Body of pancreas (tissue), 4 donors: ENCODE measurements at regions not wholly inside any gene's neighbourhood (a gene's known extent, or its start where the extent isn't known, plus 50 kb on each side); places are given as distances from the start of the nearest gene placed in this dataset.
"Not testable (repeated sequence)": the region's sequence is repeated elsewhere in the genome, so short reads cannot be mapped to it uniquely, and the experiment has no call there.

Experiments
- ATAC-seq: fragments of 150-250 bp; one replicate; pipeline ENCODE4 v1.9.1; 2016
- DNase-seq, 4 donors: peaks; one replicate each; pipeline ENCODE4 v3.0.0-alpha.2; 2019
- H3K27ac ChIP-seq, 4 donors: fragments of 200-600 bp; sonication (generic); 1 replicate in 3 of 4; 2 replicates in 1 of 4; pipeline versions ENCODE4 v1.5.1 to v1.6.1; 2016 to 2019; ENCODE audit warnings: mild to moderate bottlenecking in 1 of 4, mixed read lengths in 1 of 4, moderate library complexity in 1 of 4
- H3K27me3 ChIP-seq, 2 donors: fragments of 200-600 bp; sonication (generic); one replicate each; pipeline ENCODE4 v1.6.0; 2016; ENCODE audit warnings: mild to moderate bottlenecking in 1 of 2
- H3K36me3 ChIP-seq, 2 donors: fragments of 200-600 bp; sonication (generic); replicated peaks in 1 of 2; 2 replicates each; pipeline ENCODE4 v1.5.1; 2016; ENCODE audit warnings: low read depth in 2 of 2; ENCODE audit not compliant: insufficient read depth in 1 of 2
- H3K4me1 ChIP-seq: fragments of 200-600 bp; sonication (generic); one replicate; pipeline ENCODE4 v1.6.0; 2016
- H3K4me3 ChIP-seq, 2 donors: fragments of 200-600 bp; sonication (generic); 1 replicate in 1 of 2; 2 replicates in 1 of 2; pipeline ENCODE4 v1.5.1; 2016 to 2019
- H3K9me3 ChIP-seq, 3 donors: fragments of 200-600 bp; sonication (generic); 1 replicate in 2 of 3; 2 replicates in 1 of 3; pipeline ENCODE4 v1.5.1; 2016
- CTCF ChIP-seq, 7 experiments: fragments of 450-650 bp in 4 of 7; fragments of 200-600 bp in 3 of 7; sonication (generic) in 3 of 7; IDR thresholded peaks; one replicate each; pipeline ENCODE4 v1.5.1; 2016 to 2019; ENCODE audit warnings: antibody characterized with exemption in 7 of 7
- POLR2A ChIP-seq, 3 donors: fragments of 450-650 bp; IDR thresholded peaks; one replicate each; pipeline ENCODE4 v1.6.1; 2016; ENCODE audit warnings: antibody characterized with exemption in 3 of 3, mild to moderate bottlenecking in 2 of 3
- WGBS, 2 donors: methylation state at CpG; one replicate each; pipeline ENCODE4 v1.1.5; 2017; 5-methylcytosine and 5-hydroxymethylcytosine counted together
- intact Hi-C: fragments of 100-400 bp; cut with DNase I; formaldehyde crosslinking; loops from one replicate; pipeline ENCODE4 v1.15.1; 2023

- WGBS, 2 donors = 64 to 71% methylated on average over 5 of the region's 5 CpGs
- no peak for ATAC-seq
- DNase-seq = no peak
- no peaks in the 10 kb centered on the region for H3K9me3 ChIP-seq
- TF ChIP-seq POLR2A (IDR thresholded peaks at IDR 0.05) (no peak), CTCF (IDR thresholded peaks at IDR 0.05) (no peak)
- H3K4me3 ChIP-seq = no peak overlapping the region
- no peak overlapping the region for H3K27ac ChIP-seq
- intact Hi-C loops = no loop called here
- no peaks in the 10 kb centered on the region for H3K36me3 ChIP-seq
- no peaks in the 10 kb centered on the region for H3K4me1 ChIP-seq
- H3K27me3 ChIP-seq = no peaks in the 10 kb centered on the region
Observed at GRCh38 chr12:86959766-86960458, 703.7 kb upstream of the MGAT4C start.

DNA sequence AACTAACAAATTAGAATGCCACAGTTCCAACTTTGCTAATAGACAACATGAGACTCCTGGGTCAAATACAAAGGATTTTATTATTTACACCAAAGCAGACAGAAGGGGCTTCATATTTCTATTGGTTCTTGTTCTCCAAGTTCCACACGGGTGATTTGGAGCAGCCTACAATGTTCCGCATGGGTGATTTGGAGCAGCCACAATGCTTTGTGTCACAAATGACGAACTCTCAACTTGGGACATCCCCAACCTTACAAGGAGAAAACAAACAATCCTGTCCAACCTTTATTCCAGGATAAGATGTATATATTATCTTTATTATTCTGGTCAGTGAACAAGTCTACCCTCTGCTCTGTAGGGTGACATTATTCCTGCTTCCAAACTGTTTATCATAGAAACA is 694.3 kb upstream of the MGAT4C start:
- TF ChIP-seq CTCF (IDR thresholded peaks at IDR 0.05) (no peak), POLR2A (IDR thresholded peaks at IDR 0.05) (no peak)
- H3K36me3 ChIP-seq = no peaks in the 10 kb centered on the region
- no peaks in the 10 kb centered on the region for H3K9me3 ChIP-seq
- 71 to 74% methylated on average over 3 of the region's 3 CpGs for WGBS, 2 donors
- intact Hi-C loops = no loop called here
- DNase-seq (no peak), ATAC-seq (no peak)
- no peak overlapping the region for H3K4me3 ChIP-seq
- H3K27ac ChIP-seq = no peak overlapping the region
- no peaks in the 10 kb centered on the region for H3K4me1 ChIP-seq
- no peaks in the 10 kb centered on the region for H3K27me3 ChIP-seq

GRCh38 chr12:86950043-86950442 is 693.9 kb upstream of the MGAT4C start:
- intact Hi-C loops = no loop called here
- no peak overlapping the region for H3K27ac ChIP-seq
- no peaks in the 10 kb centered on the region for H3K9me3 ChIP-seq
- ATAC-seq (no peak), DNase-seq (no peak)
- no peaks in the 10 kb centered on the region for H3K4me1 ChIP-seq
- no peaks in the 10 kb centered on the region for H3K36me3 ChIP-seq
- H3K4me3 ChIP-seq = no peak overlapping the region
- H3K27me3 ChIP-seq = no peaks in the 10 kb centered on the region
- 11 to 13% methylated on average over 1 of the region's 1 CpG for WGBS, 2 donors
- TF ChIP-seq POLR2A (IDR thresholded peaks at IDR 0.05) (no peak), CTCF (IDR thresholded peaks at IDR 0.05) (no peak)

- Histone ChIP-seq H3K27ac (no peak overlapping the region), H3K4me1 (no peaks in the 10 kb centered on the region), H3K36me3 (no peaks in the 10 kb centered on the region), H3K9me3 (no peaks in the 10 kb centered on the region), H3K4me3 (no peak overlapping the region), H3K27me3 (no peaks in the 10 kb centered on the region)
- 68 to 82% methylated on average over 1 of the region's 1 CpG for WGBS, 2 donors
- TF ChIP-seq CTCF (IDR thresholded peaks at IDR 0.05) (no peak), POLR2A (IDR thresholded peaks at IDR 0.05) (no peak)
- ATAC-seq (no peak), DNase-seq (no peak)
- intact Hi-C loops = no loop called here
Observed at GRCh38 chr12:86948851-86949250, 692.7 kb upstream of the MGAT4C start.

GRCh38 chr12:86945685-86946196 is 689.5 kb upstream of the MGAT4C start:
- 30 to 58% methylated on average over 1 of the region's 1 CpG for WGBS, 2 donors
- TF ChIP-seq POLR2A (IDR thresholded peaks at IDR 0.05) (no peak), CTCF (IDR thresholded peaks at IDR 0.05) (no peak)
- no peak for ATAC-seq
- intact Hi-C loops = no loop called here
- Histone ChIP-seq H3K4me1 (no peaks in the 10 kb centered on the region), H3K27ac (no peak overlapping the region), H3K36me3 (no peaks in the 10 kb centered on the region), H3K4me3 (no peak overlapping the region), H3K27me3 (no peaks in the 10 kb centered on the region), H3K9me3 (no peaks in the 10 kb centered on the region)
- DNase-seq = no peak

DNA sequence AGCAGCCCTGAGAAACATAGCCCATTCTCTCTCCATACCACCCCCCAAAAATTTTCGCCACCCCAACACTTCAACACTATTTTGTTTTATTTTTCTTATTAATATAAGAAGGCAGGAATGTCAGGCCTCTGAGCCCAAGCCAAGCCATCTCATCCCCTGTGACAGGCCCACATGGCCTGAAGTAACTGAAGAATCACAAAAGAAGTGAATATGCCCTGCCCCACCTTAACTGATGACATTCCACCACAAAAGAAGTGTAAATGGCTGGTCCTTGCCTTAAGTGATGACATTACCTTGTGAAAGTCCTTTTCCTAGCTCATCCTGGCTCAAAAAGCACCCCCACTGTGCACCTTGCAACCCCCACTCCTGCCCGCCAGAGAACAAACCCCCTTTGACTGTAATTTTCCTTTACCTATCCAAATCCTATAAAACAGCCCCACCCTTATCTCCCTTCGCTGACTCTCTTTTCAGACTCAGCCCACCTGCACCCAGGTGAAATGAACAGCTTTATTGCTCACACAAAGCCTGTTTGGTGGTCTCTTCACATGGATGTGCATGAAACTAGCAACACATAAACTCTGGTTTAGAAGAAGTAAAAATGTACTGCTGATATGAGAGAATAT is 688.1 kb upstream of the MGAT4C start:
- H3K36me3 ChIP-seq, H3K4me1 ChIP-seq, H3K27me3 ChIP-seq, H3K27ac ChIP-seq, DNase-seq, intact Hi-C loops, H3K4me3 ChIP-seq, H3K9me3 ChIP-seq, ATAC-seq: not testable (repeated sequence)
- 86 to 87% methylated on average over 3 of the region's 3 CpGs for WGBS, 2 donors
